ENCODE measurements at regions not wholly inside any gene's neighbourhood (a gene's known extent, or its start where the extent isn't known, plus 50 kb on each side); places are given as distances from the start of the nearest gene placed in this dataset.

- no peaks in the 10 kb centered on the region for H3K4me1 ChIP-seq
- no peak overlapping the region for H3K4me3 ChIP-seq
- TF ChIP-seq CTCF (IDR thresholded peaks at IDR 0.05) (no peak), POLR2AphosphoS5 (IDR thresholded peaks at IDR 0.05) (no peak), POLR2A (IDR thresholded peaks at IDR 0.05) (no peak)
- no peaks in the 10 kb centered on the region for H3K27me3 ChIP-seq
- H3K27ac ChIP-seq: no peak overlapping the region
- H3K36me3 ChIP-seq: no peaks in the 10 kb centered on the region
- DNase-seq (ENCODE audit: low spot score in 2 of 2): no peak
- no peaks in the 10 kb centered on the region for H3K9me3 ChIP-seq
- intact Hi-C loops (cut with DNase I; ENCODE audit: low total_unique reads): no loop called here
Measured at GRCh38 chr18:41418598-41418997, 536.4 kb upstream of the PIK3C3 start.

GRCh38 chr18:41416044-41416443 lies 539.0 kb upstream of the PIK3C3 start:
- TF ChIP-seq CTCF (IDR thresholded peaks at IDR 0.05): no peak
- TF ChIP-seq POLR2AphosphoS5 (IDR thresholded peaks at IDR 0.05): no peak
- Histone ChIP-seq H3K9me3 (no peaks in the 10 kb centered on the region), H3K4me3 (no peak overlapping the region), H3K4me1 (no peaks in the 10 kb centered on the region), H3K27me3 (no peaks in the 10 kb centered on the region), H3K27ac (no peak overlapping the region), H3K36me3 (no peaks in the 10 kb centered on the region)
- intact Hi-C loops (cut with DNase I; ENCODE audit: low total_unique reads): no loop called here
- DNase-seq (ENCODE audit: low spot score in 2 of 2): no peak

- no peaks in the 10 kb centered on the region for H3K9me3 ChIP-seq
- no peak for DNase-seq (ENCODE audit: low spot score in 2 of 2)
- no peaks in the 10 kb centered on the region for H3K27me3 ChIP-seq
- no peak overlapping the region for H3K27ac ChIP-seq
- intact Hi-C loops (cut with DNase I; ENCODE audit: low total_unique reads): no loop called here
- TF ChIP-seq POLR2AphosphoS5 (IDR thresholded peaks at IDR 0.05): no peak
- no peak for TF ChIP-seq POLR2A (IDR thresholded peaks at IDR 0.05)
- TF ChIP-seq CTCF (IDR thresholded peaks at IDR 0.05): no peak
- no peak overlapping the region for H3K4me3 ChIP-seq
- no peaks in the 10 kb centered on the region for H3K4me1 ChIP-seq
- H3K36me3 ChIP-seq: no peaks in the 10 kb centered on the region
Measured at GRCh38 chr18:41410006-41410405, 545.0 kb upstream of the PIK3C3 start.

GRCh38 chr18:41406834-41407233 lies 548.2 kb upstream of the PIK3C3 start:
- H3K27me3 ChIP-seq: no peaks in the 10 kb centered on the region
- H3K4me1 ChIP-seq: no peaks in the 10 kb centered on the region
- H3K4me3 ChIP-seq: no peak overlapping the region
- H3K9me3 ChIP-seq: no peaks in the 10 kb centered on the region
- DNase-seq (ENCODE audit: low spot score in 2 of 2): no peak
- intact Hi-C loops (cut with DNase I; ENCODE audit: low total_unique reads): no loop called here
- TF ChIP-seq POLR2A (IDR thresholded peaks at IDR 0.05) (no peak), CTCF (IDR thresholded peaks at IDR 0.05) (no peak), POLR2AphosphoS5 (IDR thresholded peaks at IDR 0.05) (no peak)
- H3K36me3 ChIP-seq: no peaks in the 10 kb centered on the region
- no peak overlapping the region for H3K27ac ChIP-seq

GRCh38 chr18:41396861-41397260 lies 558.2 kb upstream of the PIK3C3 start:
- Histone ChIP-seq H3K27me3 (no peaks in the 10 kb centered on the region), H3K4me1 (no peaks in the 10 kb centered on the region), H3K36me3 (no peaks in the 10 kb centered on the region), H3K27ac (no peak overlapping the region), H3K9me3 (no peaks in the 10 kb centered on the region), H3K4me3 (no peak overlapping the region)
- TF ChIP-seq CTCF (IDR thresholded peaks at IDR 0.05) (no peak), POLR2AphosphoS5 (IDR thresholded peaks at IDR 0.05) (no peak), POLR2A (IDR thresholded peaks at IDR 0.05) (no peak)
- DNase-seq (ENCODE audit: low spot score in 2 of 2): no peak
- intact Hi-C loops (cut with DNase I; ENCODE audit: low total_unique reads): no loop called here
